ENCODE measurements at regions not wholly inside any gene's neighbourhood (a gene's known extent, or its start where the extent isn't known, plus 50 kb on each side); places are given as distances from the start of the nearest gene placed in this dataset.
A peak's percentile ranks its signal among the peaks of the same experiment; 100 is the strongest.

DNA sequence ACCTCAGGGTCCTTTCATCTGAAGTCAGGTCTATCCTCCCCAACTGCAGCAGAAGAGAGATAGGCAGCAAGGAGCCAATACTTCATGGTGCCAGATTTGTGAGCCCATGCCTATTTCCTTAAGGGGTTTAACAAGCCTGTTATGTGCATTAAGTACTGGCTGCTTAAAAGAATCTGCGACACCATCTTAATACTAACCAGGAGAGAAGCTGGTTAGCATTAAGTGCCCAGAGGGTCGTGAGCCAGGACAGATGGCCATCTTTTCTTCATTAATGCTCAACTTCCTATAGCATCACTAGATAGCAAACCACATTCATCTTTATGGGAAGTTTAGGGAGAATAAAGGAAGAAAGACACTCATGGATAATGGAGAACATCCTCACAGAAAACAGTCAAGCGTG lies 289.1 kb downstream of the ETAA1 start:
- no peaks in the 10 kb centered on the region for H3K36me3 ChIP-seq (ENCODE audit: control insufficient read depth, insufficient read depth, low read length)
- intact Hi-C loops (cut with micrococcal nuclease), result no loop called here
- WGBS (ENCODE audit: insufficient coverage), result 100% methylated on average over 1 of the region's 3 CpGs
- DNase-seq (no peak), ATAC-seq (no peak)
- Mint-ChIP-seq H3K4me3 (no peak overlapping the region), H3K36me3 (no peaks in the 10 kb centered on the region), H3K27me3 (ENCODE audit: low read depth in 2 of 2) (peaks cover 0 to 5% of the 10 kb centered on the region in 2 donors), H3K27ac (no peak overlapping the region), H3K4me1 (peaks cover 46 to 48% of the 10 kb centered on the region in 2 donors), H3K9me3 (peaks cover 0 to 2% of the 10 kb centered on the region in 2 donors)
- H3K4me1 ChIP-seq (ENCODE audit: control insufficient read depth, insufficient read depth, low read length), result peaks cover 11% of the 10 kb centered on the region
- H3K27ac ChIP-seq (ENCODE audit: low read length), result no peak overlapping the region
- no peaks in the 10 kb centered on the region for H3K9me3 ChIP-seq (ENCODE audit: control insufficient read depth, insufficient read depth, low read length)
- TF ChIP-seq CTCF (IDR thresholded peaks at IDR 0.05), result no peak
- no peak overlapping the region for H3K4me3 ChIP-seq (ENCODE audit: low read length)
- H3K27me3 ChIP-seq (ENCODE audit: control insufficient read depth, insufficient read depth, low read length), result no peaks in the 10 kb centered on the region

- Histone ChIP-seq H3K4me1 (ENCODE audit: control insufficient read depth, insufficient read depth, low read length) (peaks cover 11% of the 10 kb centered on the region), H3K4me3 (ENCODE audit: low read length) (no peak overlapping the region), H3K27me3 (ENCODE audit: control insufficient read depth, insufficient read depth, low read length) (no peaks in the 10 kb centered on the region), H3K36me3 (ENCODE audit: control insufficient read depth, insufficient read depth, low read length) (no peaks in the 10 kb centered on the region), H3K9me3 (ENCODE audit: control insufficient read depth, insufficient read depth, low read length) (no peaks in the 10 kb centered on the region), H3K27ac (ENCODE audit: low read length) (peak overlapping the region; percentile 68)
- peak overlapping the region; percentile 71 for H3K4me3 Mint-ChIP-seq
- ATAC-seq (peak; percentile 88 to 95 (median 91)), DNase-seq (peak in 1 of 2 donors; percentile 2)
- H3K4me1 Mint-ChIP-seq, result peaks cover 44 to 55% of the 10 kb centered on the region in 2 donors
- H3K36me3 Mint-ChIP-seq, result no peaks in the 10 kb centered on the region
- TF ChIP-seq CTCF (IDR thresholded peaks at IDR 0.05), result no peak
- H3K27ac Mint-ChIP-seq, result peak overlapping the region; percentile 87 to 94
- intact Hi-C loops (cut with micrococcal nuclease), result no loop called here
- H3K27me3 Mint-ChIP-seq (ENCODE audit: low read depth in 2 of 2), result no peaks in the 10 kb centered on the region
- H3K9me3 Mint-ChIP-seq, result no peaks in the 10 kb centered on the region
- WGBS (ENCODE audit: insufficient coverage), result 34% methylated on average over 3 of the region's 3 CpGs
Measured at GRCh38 chr2:67689186-67689585, 292.1 kb downstream of the ETAA1 start.

GRCh38 chr2:67689651-67690050 lies 292.5 kb downstream of the ETAA1 start:
- Mint-ChIP-seq H3K36me3 (no peaks in the 10 kb centered on the region), H3K4me3 (peak overlapping the region; percentile 71), H3K9me3 (no peaks in the 10 kb centered on the region), H3K4me1 (peaks cover 48 to 56% of the 10 kb centered on the region in 2 donors), H3K27ac (peak overlapping the region; percentile 87 to 94), H3K27me3 (ENCODE audit: low read depth in 2 of 2) (no peaks in the 10 kb centered on the region)
- no peak for DNase-seq
- WGBS (ENCODE audit: insufficient coverage), result 56% methylated on average over 1 of the region's 1 CpG
- Histone ChIP-seq H3K36me3 (ENCODE audit: control insufficient read depth, insufficient read depth, low read length) (no peaks in the 10 kb centered on the region), H3K4me1 (ENCODE audit: control insufficient read depth, insufficient read depth, low read length) (peaks cover 14% of the 10 kb centered on the region), H3K9me3 (ENCODE audit: control insufficient read depth, insufficient read depth, low read length) (no peaks in the 10 kb centered on the region), H3K27me3 (ENCODE audit: control insufficient read depth, insufficient read depth, low read length) (no peaks in the 10 kb centered on the region), H3K4me3 (ENCODE audit: low read length) (no peak overlapping the region), H3K27ac (ENCODE audit: low read length) (peak overlapping the region; percentile 68)
- intact Hi-C loops (cut with micrococcal nuclease), result no loop called here
- no peak for TF ChIP-seq CTCF (IDR thresholded peaks at IDR 0.05)
- peak; percentile 51 to 63 (median 53) for ATAC-seq

DNA sequence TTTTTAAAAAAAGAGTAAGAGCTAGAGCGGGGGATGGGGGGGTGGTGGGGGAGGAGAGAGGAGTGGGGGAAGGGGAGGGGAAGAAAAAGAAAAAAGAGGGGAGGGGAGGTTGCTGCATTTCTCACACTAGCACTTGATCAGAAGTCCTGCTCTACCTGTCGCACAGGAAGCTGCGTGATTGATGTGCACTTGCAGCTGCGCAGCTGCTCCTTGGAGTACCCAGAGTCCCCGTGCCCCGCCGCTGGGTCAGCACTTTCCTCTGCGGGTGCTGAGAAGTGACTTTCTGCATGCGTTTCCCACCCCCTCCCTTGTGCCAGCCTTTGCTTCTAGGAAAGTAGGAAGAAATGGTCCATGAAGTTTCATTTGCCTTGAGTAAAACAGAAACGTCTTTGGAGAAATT lies 297.3 kb downstream of the ETAA1 start:
- no peak overlapping the region for H3K27ac ChIP-seq (ENCODE audit: low read length)

More for the DNA sequence above, 297.3 kb downstream of the ETAA1 start:
- H3K4me3 ChIP-seq (ENCODE audit: low read length), result no peak overlapping the region
- H3K4me1 ChIP-seq (ENCODE audit: control insufficient read depth, insufficient read depth, low read length), result peaks cover 11% of the 10 kb centered on the region
- ATAC-seq (peak in 1 of 3 donors; percentile 44), DNase-seq (no peak)
- no peaks in the 10 kb centered on the region for H3K27me3 ChIP-seq (ENCODE audit: control insufficient read depth, insufficient read depth, low read length)
- Mint-ChIP-seq H3K27ac (peak overlapping the region in 1 of 2 donors; percentile 63), H3K27me3 (ENCODE audit: low read depth in 2 of 2) (no peaks in the 10 kb centered on the region), H3K4me3 (peak overlapping the region; percentile 65), H3K9me3 (no peaks in the 10 kb centered on the region), H3K36me3 (no peaks in the 10 kb centered on the region), H3K4me1 (peaks cover 30 to 49% of the 10 kb centered on the region in 2 donors)
- WGBS (ENCODE audit: insufficient coverage), result 26% methylated on average over 10 of the region's 10 CpGs
- no peaks in the 10 kb centered on the region for H3K9me3 ChIP-seq (ENCODE audit: control insufficient read depth, insufficient read depth, low read length)
- H3K36me3 ChIP-seq (ENCODE audit: control insufficient read depth, insufficient read depth, low read length), result no peaks in the 10 kb centered on the region
- no peak for TF ChIP-seq CTCF (IDR thresholded peaks at IDR 0.05)
- intact Hi-C loops (cut with micrococcal nuclease), result no loop called here

All from natural killer cell (primary cell).